NOMO-1 treated with dmso at 0.1 percent for 144 hours (cell line): ENCODE measurements at regions not wholly inside any gene's neighbourhood (a gene's known extent, or its start where the extent isn't known, plus 50 kb on each side); places are given as distances from the start of the nearest gene placed in this dataset.
"Not testable (repeated sequence)": the region's sequence is repeated elsewhere in the genome, so short reads cannot be mapped to it uniquely, and the experiment has no call there.

Experiments used
- DNase-seq: peaks from one replicate; lab custom pipeline; 2025; ENCODE audit not compliant: unreplicated experiment; lab: John Stamatoyannopoulos, UW

DNA sequence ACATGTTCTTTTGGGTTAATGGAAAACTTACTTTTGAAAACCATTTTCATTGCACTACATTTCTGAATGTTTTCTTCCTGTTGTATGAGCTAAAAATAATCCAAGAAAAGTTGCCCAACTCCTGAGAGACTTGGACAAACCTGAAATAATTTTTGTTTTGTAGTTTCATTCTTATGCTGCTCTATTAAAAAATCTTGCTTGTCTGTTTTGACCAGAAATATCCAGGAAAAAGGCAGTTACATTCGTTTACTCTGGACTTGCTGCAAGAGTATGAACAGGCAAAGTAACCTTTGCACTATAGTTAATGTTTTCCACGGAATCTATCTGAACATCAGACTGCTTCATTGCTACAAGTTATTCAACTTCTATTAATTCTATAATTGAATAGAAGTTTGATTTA lies 200.1 kb upstream of the DAB2 start:
- no peak for DNase-seq

GRCh38 chr5:39624268-39624886 lies 199.6 kb upstream of the DAB2 start:
- DNase-seq, result no peak

GRCh38 chr5:39623291-39623865 lies 198.6 kb upstream of the DAB2 start:
- DNase-seq, result no peak

DNA sequence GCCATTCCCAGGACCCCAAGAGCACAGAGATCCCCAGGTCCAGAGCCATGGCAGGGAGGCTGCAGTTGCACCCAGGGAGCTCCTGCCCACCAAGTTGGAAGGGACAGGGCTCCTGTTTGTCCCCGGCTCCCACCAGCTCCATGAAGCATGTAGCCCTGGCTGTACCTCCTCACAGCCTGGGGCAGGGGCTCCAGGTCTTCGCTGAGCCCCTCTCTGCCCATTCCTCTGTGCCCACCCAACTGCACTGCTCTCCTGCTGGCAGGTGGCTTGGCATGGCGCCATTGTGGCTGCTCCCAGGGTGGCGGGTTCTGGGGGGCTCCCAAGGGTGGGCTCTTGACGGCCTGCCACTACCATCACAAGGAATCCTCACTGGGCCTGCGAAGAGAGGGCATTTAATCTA lies 197.5 kb upstream of the DAB2 start:
- DNase-seq, result no peak

DNA sequence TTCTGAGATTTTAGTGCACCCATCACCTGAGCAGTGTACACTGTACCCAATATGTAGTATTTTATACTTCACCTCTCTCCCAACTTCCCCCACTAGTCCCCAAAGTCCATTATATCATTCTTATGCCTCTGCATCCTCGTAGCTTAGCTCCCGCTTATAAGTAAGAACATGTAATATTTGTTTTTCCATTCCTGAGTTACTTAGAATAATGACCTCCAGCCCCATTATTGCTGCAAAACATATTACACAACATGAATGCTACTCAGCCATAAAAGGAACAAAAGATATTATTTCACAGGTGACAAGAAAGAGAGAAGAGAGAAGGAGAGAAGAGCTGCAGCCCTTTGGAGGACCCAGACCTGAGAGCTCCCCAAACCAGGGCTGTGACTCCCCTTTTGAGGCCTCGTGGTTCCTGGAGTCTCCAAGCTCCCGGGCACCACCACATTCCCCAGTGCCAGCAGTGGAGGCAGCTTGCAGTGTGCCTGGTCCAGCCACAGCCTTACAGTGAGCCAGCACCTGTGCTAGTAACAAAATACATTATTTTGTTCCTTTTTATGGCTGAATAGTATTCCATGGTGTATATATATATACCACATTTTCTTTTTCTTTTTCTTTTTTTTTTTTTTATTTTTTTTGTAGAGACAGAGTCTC lies 194.5 kb upstream of the DAB2 start:
- no peak for DNase-seq

GRCh38 chr5:39618391-39618790 lies 193.6 kb upstream of the DAB2 start:
- DNase-seq, result no peak

- DNase-seq, result no peak
These were observed 191.4 kb upstream of the DAB2 start for GRCh38 chr5:39616131-39616530.

- not testable (repeated sequence) for DNase-seq
These were observed 186.3 kb upstream of the DAB2 start for GRCh38 chr5:39611076-39611475.

DNA sequence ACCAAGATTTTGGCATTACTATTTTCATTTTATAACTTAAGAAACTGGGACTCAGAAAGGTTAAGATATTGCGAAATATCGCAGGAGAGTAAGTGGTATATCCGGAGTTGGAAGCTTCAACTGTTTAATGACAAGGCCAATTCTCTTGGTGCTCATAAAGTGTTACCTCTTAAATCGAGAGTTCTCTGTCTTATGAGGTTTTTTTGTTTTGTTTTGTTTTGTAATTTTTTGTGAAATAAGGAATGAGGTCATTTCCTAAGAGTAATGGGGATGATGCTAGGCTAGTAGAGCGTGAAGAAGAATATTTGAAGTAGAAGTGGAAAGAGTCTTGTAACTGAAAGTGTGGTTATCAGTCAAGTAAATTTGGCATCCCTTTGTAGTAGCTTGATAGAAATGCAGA lies 183.2 kb upstream of the DAB2 start:
- DNase-seq, result no peak

DNA sequence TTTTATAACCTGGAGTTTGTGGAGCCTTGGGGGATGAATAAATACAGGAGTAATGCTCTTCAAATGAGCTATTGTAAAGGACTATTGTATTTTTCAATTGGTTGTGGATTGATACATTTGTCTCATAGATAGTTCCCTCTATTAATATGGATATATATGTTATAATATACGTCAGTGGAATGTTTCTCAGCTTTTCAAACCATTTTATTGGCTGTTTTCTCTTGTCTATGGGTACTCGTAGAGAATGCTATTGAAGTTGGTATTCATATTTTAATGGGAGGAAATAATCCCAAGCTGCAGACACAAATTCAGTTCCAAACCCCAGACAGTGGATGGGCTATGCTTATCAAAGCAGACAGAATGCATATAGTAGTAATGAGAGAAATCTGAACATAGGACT lies 181.8 kb upstream of the DAB2 start:
- DNase-seq, result no peak

DNA sequence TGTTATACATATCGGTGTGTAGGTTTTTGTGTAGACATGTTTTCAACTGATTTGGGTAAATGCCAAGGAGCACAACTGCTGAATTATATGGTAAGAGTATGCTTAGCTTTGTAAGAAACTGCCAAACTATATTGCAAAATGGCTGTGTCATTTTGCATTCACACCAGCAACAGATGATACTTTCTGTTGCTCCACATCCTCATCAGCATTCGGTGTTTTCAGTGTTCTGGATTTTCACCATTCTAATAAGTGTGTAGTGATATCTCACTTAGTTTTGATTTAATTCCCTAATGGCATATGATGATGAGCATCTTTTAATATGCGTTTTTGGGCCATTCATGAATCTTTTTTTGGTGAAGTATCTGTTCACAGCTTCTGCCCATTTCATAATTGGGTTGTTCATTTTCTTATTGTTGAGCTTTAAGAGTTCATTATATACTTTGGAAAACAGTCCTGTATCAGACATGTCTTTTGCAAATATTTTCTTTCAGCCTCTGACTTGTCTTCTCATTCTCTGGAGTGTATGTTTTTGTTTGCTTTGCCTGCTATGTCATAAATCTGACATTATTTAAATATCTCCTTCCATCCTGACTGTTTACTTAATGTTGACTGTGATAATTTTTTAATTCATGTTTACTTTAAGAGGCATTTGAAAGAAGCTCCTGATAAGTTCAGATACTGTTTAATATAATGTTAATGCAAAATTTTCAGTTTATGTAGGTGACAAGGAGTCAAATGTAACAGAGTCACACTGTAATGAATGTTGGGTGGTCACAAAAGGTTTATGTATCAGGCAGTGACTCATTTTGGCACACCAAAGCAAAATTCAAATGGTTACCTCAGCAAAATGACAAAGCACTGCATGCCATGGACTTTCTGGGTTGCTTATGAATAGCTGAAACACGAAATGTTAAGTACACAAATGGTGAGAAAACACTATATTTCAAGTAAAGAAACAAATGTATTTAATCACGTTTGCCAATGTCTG lies 181.1 kb upstream of the DAB2 start:
- DNase-seq, result no peak

DNA sequence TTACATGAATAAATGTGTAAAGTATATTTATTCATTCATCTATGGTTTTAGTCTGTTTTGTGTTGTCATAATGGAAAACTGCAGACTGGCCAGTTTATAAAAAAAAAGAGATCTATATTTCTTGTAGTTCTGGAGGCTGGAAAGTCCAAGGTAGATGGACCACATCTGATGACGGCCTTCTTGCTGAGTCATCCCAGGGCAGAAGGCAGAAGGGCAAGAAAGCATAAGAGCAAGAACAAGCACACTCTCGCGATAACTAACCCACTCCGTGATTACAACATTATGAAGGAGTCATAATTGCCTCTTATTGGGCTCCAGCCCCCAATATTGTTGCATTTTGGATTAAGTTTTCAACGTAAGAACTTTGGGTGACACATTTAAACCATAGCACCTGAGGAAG lies 180.4 kb upstream of the DAB2 start:
- no peak for DNase-seq

DNA sequence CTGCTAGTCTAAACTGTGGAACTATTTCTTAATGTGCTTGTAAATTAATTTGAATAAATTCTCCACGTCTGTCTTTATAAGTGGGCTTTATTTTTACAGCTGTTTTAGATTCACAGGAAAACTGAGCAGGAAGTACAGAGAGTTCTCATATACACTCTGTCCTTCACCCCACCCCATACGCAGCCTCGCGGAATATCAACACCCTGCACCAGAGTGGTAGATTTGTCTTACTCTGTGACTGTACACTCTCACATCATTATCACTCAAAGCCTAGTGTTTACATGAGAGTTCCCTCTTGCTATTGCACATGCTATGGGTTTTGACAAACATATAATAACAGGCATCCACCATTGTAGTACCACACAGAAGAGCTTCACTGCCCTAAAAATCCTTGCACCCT lies 179.7 kb upstream of the DAB2 start:
- no peak for DNase-seq

DNA sequence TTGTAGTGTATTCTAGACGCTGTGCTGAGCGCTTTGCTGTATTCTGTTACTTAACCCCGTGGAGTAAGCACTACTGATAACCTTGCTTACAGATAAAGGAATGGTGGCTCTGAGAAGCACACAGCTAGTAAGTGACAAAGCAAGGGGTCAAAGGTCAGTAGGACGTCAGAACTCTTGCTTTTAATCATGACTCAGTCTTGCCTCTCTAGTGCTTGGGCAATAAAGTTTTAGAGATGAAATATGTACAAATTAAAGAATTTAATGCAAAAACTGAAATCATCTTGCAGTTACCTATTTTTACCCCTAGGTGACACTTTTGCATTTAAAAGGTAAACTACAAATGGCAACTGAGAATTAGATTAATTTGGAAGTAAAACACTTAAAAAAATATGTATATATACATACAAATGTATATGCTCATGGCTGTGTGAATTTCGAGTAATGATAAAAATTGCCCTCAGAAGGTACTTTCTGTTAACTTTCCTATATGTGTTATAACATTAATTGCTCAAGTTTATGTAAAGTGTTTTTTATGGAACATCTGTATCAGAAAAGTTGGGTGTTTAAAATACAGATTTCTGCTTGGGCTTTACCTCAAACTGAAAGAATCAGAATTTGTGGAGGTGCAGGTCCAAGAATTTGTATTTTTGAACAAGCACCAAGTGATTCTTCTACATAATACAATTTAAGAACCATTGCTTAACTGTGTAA lies 175.1 kb upstream of the DAB2 start:
- peak; percentile 46 for DNase-seq

GRCh38 chr5:39598661-39599248 lies 174.0 kb upstream of the DAB2 start:
- DNase-seq, result no peak

DNA sequence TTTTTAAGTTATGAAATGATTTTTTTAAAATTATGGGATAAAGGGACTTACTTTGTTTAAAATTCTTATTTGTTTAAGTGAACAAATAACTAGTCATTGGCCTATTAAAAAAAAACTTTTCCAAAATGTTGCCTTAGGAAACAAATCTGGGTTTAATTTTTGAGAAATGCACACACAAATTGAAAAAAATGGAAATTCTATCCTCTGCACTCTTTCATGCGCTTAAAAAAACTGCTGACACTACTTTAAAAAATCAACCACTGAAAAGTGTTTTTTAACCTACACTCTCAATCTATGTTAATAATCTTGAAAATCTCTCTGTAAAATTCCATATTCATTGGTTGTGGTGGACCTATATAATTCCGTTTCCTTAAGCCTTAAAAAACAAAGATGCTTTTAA lies 163.4 kb upstream of the DAB2 start:
- no peak for DNase-seq

- DNase-seq, result no peak
These were observed 162.9 kb upstream of the DAB2 start for GRCh38 chr5:39587675-39588074.

DNA sequence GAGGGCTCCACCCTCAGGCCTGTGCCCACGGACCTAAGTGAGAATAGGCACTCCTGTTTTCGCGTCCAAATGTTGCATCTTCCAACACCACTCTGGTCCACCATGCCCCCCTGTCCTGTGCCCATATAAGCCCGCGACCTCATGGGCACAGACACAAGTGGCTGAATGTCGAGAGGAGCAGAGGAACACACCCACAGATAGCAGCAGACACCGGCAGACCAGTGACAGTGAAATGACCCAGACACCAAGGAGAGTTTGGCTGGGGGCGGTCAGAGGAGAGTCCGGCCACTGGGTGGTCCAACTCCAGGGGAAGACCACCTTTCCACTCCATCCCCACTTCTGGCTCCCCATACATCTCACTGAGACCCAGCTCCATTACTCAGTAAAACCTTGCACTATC lies 161.4 kb upstream of the DAB2 start:
- no peak for DNase-seq

DNA sequence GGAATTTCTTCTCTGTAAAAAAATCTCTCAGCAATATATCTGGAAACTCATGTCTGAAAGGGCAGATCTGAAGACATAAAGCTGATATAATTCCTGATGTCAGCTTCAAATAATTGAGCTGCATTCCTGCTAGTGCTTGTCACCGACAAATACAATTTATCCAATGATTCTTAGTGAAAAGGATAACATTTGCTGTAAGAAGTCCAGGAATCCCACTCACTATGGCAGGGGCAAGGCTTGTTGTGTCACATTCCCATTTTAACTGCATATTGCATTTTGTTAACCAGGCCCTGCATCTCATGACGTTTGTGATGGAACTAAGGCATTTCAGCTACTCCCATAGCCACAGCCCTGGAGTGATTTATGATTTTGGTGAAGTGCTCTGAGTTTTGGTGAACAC lies 160.1 kb upstream of the DAB2 start:
- no peak for DNase-seq

DNA sequence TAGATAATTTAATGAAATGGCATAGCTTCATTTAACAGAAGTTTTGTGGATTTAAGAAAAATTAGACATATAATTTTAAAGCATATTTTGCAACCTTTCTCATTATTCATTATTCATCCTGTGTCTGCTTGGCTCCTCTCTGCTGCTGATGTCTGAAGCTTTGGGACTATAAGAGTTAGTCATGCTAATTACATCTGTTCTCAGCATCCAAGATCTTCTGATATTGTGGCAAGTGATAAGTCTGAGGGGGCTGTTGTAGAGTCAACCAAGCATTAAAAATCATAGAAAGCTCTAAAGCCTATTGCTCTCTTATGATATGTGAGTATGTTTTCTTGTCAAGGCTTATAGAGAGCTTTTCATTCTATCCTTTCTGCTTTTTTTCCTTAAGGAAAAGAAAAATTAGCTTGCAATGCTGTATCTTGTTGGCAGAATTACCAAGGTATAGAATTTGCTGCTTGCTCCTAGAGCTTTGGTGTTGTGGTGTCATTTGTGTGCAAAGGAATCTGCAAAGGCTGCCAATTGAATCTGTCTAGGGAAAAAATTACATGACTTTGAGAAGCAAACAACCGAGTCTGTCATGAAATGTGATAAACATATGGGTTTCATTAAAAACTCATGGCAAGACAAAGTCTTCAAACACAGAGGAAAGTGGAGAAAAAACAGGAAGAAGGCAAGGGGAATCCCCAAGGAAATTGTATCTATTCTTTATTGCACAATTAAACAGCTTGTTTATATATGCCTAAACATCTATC lies 156.1 kb upstream of the DAB2 start:
- no peak for DNase-seq
